GM06990 (cell line): ENCODE measurements at regions not wholly inside any gene's neighbourhood (a gene's known extent, or its start where the extent isn't known, plus 50 kb on each side); places are given as distances from the start of the nearest gene placed in this dataset.
A peak's percentile ranks its signal among the peaks of the same experiment; 100 is the strongest.

Experiments
- DNase-seq: peaks from one replicate; pipeline ENCODE4 v3.0.0-alpha.2; 2011; ENCODE audit not compliant: insufficient read length; ENCODE audit errors: extremely low read depth
- H3K27me3 ChIP-seq: replicated peaks from 2 replicates; pipeline ENCODE4 v1.6.0; 2011; ENCODE audit warnings: low read length; ENCODE audit not compliant: control insufficient read depth, insufficient read depth
- H3K36me3 ChIP-seq: 2 replicates; pipeline ENCODE4 v1.5.1; 2011; ENCODE audit warnings: low read length; ENCODE audit not compliant: control insufficient read depth, insufficient read depth
- H3K4me3 ChIP-seq: replicated peaks from 2 replicates; pipeline ENCODE4 v1.5.1; 2011; ENCODE audit warnings: low read depth, mild to moderate bottlenecking, control low read depth, low read length
- CTCF ChIP-seq: IDR thresholded peaks from 2 replicates; pipeline ENCODE4 v1.5.1; 2011; ENCODE audit warnings: low read length, control low read depth, mild to moderate bottlenecking, inconsistent platforms; ENCODE audit not compliant: insufficient read depth, poor library complexity, severe bottlenecking

GRCh38 chr16:73976644-73977043, 320.0 kb upstream of the PSMD7 start:
- Histone ChIP-seq H3K36me3 (no peaks in the 10 kb centered on the region), H3K4me3 (no peak overlapping the region), H3K27me3 (no peaks in the 10 kb centered on the region)
- DNase-seq = no peak
- no peak for TF ChIP-seq CTCF

- no peak for TF ChIP-seq CTCF
- no peak for DNase-seq
- Histone ChIP-seq H3K4me3 (no peak overlapping the region), H3K27me3 (no peaks in the 10 kb centered on the region), H3K36me3 (no peaks in the 10 kb centered on the region)
Measured at GRCh38 chr16:73973174-73973573, 323.4 kb upstream of the PSMD7 start.

GRCh38 chr16:73966851-73967250, 329.8 kb upstream of the PSMD7 start:
- Histone ChIP-seq H3K27me3 (no peaks in the 10 kb centered on the region), H3K36me3 (no peaks in the 10 kb centered on the region), H3K4me3 (no peak overlapping the region)
- no peak for TF ChIP-seq CTCF
- DNase-seq = no peak

GRCh38 chr16:73965591-73965990, 331.0 kb upstream of the PSMD7 start:
- Histone ChIP-seq H3K36me3 (no peaks in the 10 kb centered on the region), H3K4me3 (no peak overlapping the region), H3K27me3 (no peaks in the 10 kb centered on the region)
- no peak for TF ChIP-seq CTCF
- no peak for DNase-seq

GRCh38 chr16:73956587-73957494, 339.8 kb upstream of the PSMD7 start:
- TF ChIP-seq CTCF = peak; percentile 92
- DNase-seq = no peak
- Histone ChIP-seq H3K36me3 (no peaks in the 10 kb centered on the region), H3K27me3 (no peaks in the 10 kb centered on the region), H3K4me3 (no peak overlapping the region)

GRCh38 chr16:73955702-73956101, 340.9 kb upstream of the PSMD7 start:
- Histone ChIP-seq H3K4me3 (no peak overlapping the region), H3K36me3 (no peaks in the 10 kb centered on the region), H3K27me3 (no peaks in the 10 kb centered on the region; the same call in 1 of the 2 replicates)
- no peak for DNase-seq
- no peak for TF ChIP-seq CTCF
